HG03025 (cell line): ENCODE measurements at regions not wholly inside any gene's neighbourhood (a gene's known extent, or its start where the extent isn't known, plus 50 kb on each side); places are given as distances from the start of the nearest gene placed in this dataset.

Source experiments
- ATAC-seq: cut with Tn5 transposase; IDR thresholded peaks from one replicate; pipeline ENCODE4 v1.9.1; 2021; ENCODE audit warnings: mild to moderate bottlenecking, moderate library complexity; ENCODE audit not compliant: unreplicated experiment, low FRiP score

DNA sequence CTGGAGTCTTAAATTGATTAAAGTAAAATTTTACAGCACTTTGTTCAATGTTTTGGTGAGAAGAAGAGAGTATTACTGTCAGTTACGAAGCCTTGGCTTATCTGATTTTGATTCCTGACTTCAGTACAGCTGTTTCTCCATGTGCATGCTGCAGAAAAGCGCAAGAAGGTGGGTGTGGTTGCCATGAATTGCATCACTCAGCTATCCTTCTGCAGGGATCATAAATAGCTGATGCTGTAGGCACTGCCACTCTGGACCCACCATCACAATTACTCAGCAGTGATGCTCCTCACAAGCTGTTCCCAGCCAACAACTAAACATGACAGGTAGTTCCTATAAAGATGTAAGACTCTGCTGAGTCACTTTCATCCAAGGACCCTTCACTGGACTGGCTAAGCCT is 321.2 kb downstream of the IRS2 start:
- ATAC-seq, result no peak

- ATAC-seq, result no peak
Observed at GRCh38 chr13:109454167-109454917, 332.0 kb downstream of the IRS2 start.

GRCh38 chr13:109451726-109452125 is 334.7 kb downstream of the IRS2 start:
- ATAC-seq, result no peak

DNA sequence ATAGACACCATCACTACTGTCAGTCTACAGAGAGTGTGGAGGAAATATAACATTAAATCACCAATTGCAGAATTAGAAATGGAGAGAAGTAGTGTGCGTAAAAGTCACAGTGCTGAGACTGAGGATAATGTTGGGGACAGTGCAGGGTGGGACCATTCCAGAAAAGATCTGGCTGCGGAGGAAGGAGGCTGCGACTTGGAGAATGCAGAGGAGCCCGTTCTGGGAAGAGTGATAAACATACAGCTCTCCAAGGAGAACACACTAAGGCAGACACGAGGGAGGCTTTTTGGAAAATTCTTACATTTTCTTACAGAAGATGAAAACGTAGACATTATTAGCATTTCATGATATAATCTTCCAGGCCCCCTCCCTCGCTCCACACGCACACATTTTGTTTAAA is 337.8 kb downstream of the IRS2 start:
- no peak for ATAC-seq

GRCh38 chr13:109447667-109448066 is 338.7 kb downstream of the IRS2 start:
- ATAC-seq, result no peak

GRCh38 chr13:109440320-109440719 is 346.1 kb downstream of the IRS2 start:
- no peak for ATAC-seq

DNA sequence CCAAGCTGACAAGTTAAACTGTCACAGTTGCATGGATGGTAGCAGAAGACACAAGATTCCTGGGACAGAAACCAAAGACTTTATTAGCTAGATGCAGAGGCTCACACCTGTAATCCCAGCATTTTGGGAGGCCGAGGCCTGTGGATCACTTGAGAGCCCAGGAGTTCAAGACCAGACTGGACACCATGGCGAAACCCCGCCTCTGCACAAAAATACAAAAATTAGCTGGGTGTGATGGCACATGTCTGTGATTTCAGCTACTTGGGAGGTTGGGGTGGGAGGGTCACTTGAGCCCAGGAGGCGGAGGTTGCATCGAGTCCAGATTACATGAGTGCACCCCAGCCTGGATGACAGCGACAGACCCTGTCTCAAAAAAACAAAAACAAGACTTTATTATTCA is 346.6 kb downstream of the IRS2 start:
- ATAC-seq, result no peak

- no peak for ATAC-seq
Observed at GRCh38 chr13:109436841-109437240, 349.5 kb downstream of the IRS2 start.

DNA sequence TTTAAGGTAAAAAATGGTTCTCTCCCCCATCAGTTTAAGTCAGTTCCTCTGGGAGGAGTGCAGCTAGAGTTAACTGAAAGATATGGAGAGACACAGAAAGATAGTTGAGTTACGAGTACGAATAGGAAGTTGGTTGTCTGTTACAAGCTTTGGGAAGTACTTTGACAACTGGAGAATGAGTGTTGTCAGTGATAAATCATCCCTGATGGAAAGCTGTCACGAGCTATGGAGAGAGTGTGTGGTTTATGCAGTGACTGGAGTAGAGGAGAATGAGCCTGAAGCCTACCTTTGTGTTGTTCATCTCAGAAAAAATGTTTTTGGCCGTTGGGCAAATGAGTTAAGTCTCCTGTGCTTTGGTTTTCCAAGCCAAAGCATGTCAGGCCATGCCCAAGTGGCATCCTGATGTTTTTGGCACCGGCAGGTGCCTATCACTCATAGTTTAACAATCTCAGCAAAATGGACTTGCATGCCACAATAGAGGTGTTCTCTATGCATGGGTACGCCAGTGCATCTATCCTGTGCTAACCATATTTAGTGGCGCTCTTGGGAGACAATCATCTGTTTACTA is 350.2 kb downstream of the IRS2 start:
- no peak for ATAC-seq

DNA sequence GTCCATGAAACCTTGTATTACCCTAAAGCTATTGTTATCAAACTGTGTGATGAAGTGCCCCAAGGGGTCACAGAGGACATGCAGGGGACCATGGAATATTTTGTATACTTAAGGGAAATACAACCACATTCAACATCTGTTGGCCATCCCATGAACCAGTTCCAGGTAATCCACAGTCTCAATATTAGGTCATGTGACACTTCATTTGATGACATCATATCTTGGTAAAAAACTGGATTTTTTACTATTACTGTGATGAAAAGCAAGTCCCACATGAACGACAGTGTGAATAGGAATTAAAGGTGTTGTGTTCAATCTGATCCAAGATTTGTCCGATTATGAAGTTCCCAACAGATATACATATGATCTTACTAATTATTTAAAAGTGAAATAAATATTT is 355.2 kb downstream of the IRS2 start:
- no peak for ATAC-seq

DNA sequence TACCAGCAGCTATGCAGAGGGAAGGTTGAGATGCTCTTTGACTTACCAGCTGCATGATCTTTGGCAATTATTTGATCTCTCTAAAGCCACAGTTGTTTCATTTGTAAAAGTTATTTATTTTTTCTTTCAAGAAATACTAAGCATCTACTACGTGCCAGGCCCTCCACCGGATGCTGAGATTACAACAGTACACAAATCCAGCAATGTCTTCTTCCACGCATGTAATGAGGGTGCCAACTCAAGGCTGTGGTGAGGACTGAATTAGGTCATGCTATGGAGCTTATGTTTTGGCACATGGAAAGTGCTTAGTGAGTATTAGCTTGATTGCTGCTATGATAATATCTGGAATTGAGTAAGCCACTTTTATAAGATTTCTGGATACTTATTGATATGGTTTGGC is 358.2 kb downstream of the IRS2 start:
- no peak for ATAC-seq

DNA sequence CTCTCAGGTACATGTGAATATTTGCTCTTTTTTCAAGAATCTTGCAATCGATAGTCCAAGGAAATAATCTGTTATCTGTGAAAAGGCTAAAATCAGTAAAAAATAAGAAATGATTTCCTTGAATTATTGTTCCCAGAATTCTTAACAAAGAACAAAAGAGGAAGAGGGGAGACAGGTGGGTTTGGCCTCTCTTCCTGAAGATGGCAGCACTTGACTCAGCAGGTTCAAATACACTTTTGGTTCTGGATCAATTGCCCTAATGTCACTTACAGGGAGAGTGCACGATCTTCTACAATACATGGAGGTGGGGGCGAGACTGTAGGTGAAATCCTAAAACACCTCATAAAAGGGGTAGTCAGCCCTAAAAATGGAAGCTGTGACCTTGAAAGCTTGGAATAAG is 358.7 kb downstream of the IRS2 start:
- no peak for ATAC-seq

- no peak for ATAC-seq
Observed at GRCh38 chr13:109427148-109427547, 359.2 kb downstream of the IRS2 start.

DNA sequence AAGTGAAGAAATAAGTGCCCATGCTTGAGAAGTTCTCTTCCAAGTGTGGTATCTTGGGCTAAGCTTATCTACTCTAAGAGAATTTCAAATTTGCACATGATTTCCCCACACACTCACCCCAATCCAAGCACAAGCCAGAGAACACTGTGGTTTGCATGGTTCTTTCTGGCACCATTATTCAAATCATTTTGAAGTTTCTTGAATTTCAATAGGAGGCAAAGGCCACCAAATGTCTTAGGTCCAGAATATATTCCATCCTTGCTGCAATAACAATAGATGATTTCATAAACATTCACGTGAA is 359.7 kb downstream of the IRS2 start:
- ATAC-seq, result no peak

GRCh38 chr13:109425821-109426689 is 360.3 kb downstream of the IRS2 start:
- no peak for ATAC-seq

- no peak for ATAC-seq
Observed at GRCh38 chr13:109422161-109422560, 364.2 kb downstream of the IRS2 start.

DNA sequence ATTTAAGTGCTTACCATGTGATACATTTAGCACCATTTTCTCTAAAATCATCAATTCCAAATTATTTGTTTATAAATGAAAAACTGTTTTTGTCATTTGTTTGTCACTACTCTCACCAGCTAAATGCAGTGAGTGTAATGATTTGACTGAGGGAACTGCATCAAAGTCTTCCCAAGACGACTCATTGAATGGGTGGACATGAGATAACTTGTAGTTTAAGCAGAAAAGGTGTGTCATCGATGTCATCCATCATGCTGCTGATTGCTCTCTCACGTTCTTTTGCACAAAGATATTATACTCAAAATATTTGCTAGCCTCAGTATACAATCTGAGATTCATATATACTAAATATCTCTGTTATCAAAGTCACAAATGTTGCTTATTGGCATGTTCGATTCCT is 366.5 kb downstream of the IRS2 start:
- no peak for ATAC-seq

DNA sequence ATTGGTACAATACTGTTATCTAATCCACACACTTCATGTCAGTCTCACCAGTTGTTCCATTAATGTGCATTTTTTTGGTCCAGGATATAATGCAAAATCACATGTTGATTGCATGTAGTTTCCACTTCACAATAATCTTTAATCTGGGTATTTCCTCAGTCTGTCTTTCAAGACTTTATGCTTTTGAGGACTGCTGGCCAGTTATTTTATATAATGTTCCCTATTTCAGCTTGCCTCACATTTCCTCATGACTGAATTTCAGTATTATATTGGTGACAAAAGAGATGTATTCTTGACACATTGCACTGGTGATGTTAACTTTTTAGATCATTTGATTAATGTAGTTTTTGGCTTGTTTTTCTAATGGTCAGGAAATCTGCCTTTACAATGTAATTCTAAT is 368.3 kb downstream of the IRS2 start:
- no peak for ATAC-seq

GRCh38 chr13:109416001-109416400 is 370.4 kb downstream of the IRS2 start:
- ATAC-seq, result no peak

GRCh38 chr13:109415057-109415456 is 371.3 kb downstream of the IRS2 start:
- ATAC-seq, result no peak

DNA sequence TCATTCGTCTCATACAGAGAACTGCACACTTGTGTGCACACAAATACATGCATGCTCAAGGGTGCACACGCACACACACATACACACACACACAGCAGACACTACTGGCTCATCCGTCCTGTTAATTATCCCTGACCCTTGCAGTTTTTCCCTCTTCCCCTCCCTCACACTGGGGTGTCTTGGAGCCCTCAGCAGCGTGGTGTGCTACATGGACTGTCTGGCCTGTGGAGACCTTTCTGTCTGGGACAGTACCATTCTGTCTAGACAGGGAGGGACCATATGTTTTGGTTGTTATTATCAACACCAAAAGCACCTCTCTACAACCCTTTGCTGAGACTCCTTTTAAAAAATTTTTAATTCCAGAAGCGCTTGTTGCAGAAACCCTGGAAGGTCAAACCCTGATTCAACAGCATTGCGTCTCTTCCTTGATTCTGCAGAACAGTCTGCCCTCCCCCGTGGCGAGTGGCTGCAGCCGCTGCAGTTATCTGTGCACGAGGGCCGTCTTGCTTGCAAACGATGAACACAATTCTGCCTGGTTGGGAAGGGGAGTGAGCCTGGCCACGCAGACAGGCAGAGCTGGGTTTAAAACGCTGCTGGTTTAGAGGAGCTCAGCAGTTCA is 374.0 kb downstream of the IRS2 start:
- ATAC-seq, result no peak
